ENCODE measurements at regions not wholly inside any gene's neighbourhood (a gene's known extent, or its start where the extent isn't known, plus 50 kb on each side); places are given as distances from the start of the nearest gene placed in this dataset.

GRCh38 chr13:50693727-50694126, 149.8 kb downstream of the DLEU7 start:
- ChIA-PET CTCF (interaction anchor here (1.1 to 1.8 kb wide), 3 partner anchors 16 to 26 kb away, joined by 3 to 9 read pairs (median 4); no protein-coding TSS in a partner anchor), POLR2A (no interaction called here)
- Histone ChIP-seq H3K27me3 (ENCODE audit: control insufficient read depth, insufficient read depth, low read length) (no peaks in the 10 kb centered on the region), H3K36me3 (ENCODE audit: control insufficient read depth, insufficient read depth, low read length) (no peaks in the 10 kb centered on the region), H3K4me3 (ENCODE audit: low read depth, low read length) (no peak overlapping the region)
- TF ChIP-seq, protein P1, sequence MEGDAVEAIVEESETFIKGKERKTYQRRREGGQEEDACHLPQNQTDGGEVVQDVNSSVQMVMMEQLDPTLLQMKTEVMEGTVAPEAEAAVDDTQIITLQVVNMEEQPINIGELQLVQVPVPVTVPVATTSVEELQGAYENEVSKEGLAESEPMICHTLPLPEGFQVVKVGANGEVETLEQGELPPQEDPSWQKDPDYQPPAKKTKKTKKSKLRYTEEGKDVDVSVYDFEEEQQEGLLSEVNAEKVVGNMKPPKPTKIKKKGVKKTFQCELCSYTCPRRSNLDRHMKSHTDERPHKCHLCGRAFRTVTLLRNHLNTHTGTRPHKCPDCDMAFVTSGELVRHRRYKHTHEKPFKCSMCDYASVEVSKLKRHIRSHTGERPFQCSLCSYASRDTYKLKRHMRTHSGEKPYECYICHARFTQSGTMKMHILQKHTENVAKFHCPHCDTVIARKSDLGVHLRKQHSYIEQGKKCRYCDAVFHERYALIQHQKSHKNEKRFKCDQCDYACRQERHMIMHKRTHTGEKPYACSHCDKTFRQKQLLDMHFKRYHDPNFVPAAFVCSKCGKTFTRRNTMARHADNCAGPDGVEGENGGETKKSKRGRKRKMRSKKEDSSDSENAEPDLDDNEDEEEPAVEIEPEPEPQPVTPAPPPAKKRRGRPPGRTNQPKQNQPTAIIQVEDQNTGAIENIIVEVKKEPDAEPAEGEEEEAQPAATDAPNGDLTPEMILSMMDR (IDR thresholded peaks at IDR 0.05; ENCODE audit: insufficient read depth, low read depth, low read length) = no peak
- DNase-seq (ENCODE audit: low read depth) = no peak

DNA sequence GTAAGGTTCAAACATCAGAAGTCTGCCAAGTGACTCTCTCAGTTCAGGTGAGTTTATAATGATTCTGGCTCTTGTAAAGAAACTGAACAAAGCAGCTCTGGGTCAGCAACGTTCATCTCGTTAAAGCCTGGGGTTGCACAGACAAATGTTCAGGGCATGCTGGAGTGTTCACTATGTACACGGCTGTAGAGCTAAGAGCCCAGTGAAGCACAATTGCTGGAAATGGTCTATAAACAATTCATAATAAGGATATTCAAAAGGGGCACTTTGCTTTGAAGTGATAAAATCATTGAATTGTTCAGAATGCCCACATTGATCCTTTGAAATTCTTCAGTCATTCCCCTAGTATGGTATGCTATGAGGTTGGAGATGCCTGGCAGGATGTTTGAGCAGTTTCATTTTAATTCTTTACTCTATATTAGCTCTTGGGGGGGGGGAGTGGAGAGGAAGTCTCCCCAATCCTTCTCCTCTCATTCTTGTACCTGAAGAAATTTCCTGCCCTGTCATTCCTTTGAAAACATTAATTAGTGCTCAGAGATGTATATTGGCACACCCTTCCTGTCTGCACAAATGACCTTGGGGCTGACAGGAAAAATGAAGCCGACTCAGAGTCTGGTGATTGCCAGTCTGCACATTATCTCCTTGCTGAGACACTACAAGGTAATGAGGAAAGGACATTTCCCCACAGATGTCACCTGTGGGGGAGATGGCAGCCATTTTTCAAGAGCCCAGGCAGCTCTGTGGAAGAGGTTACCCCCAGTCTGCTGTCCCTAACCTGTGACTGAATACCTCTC, 145.5 kb downstream of the DLEU7 start:
- no peak overlapping the region for H3K4me3 ChIP-seq (ENCODE audit: low read depth, low read length)
- H3K27me3 ChIP-seq (ENCODE audit: control insufficient read depth, insufficient read depth, low read length) = no peaks in the 10 kb centered on the region
- no peaks in the 10 kb centered on the region for H3K36me3 ChIP-seq (ENCODE audit: control insufficient read depth, insufficient read depth, low read length)
- POLR2A ChIA-PET = no interaction called here
- TF ChIP-seq, protein P1 (IDR thresholded peaks at IDR 0.05; ENCODE audit: insufficient read depth, low read depth, low read length) = no peak
- CTCF ChIA-PET = no interaction called here
- no peak for DNase-seq (ENCODE audit: low read depth)

DNA sequence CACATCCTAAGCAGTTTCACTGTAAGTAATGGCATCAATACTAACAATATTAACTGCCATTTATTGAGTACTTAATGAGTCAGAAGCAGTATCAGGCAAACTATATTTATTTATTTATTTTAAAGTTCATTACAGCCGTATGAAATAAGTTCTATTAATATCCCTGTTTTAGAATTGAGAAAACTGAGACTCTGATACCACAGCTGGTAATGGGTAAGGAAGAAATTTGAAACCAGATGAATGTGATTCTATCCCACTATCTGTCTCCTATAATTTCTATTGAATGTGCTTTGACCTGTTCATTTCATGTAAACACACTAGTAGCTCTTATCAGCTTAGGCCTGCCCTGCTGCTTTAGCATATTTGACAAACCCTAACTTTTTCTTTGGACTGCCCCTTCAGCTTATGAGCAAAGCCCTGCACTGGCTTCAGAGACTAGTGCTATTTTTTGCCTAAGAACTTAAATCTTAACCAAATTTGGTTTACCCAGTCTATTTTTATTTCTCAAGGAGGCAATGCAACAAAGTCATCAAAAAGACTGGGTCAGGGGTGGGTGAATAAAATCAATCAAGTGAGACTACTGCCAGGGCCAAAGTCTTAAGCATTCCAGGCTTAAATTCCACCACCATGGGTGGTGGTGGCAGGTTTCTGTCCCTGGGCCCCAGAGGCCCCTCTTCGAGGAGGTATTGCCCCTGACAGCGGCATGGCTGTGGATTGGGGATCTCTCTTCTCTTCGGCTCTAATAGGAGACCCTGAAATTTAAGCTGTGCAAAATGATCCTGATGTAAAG, 143.4 kb downstream of the DLEU7 start:
- H3K27me3 ChIP-seq (ENCODE audit: control insufficient read depth, insufficient read depth, low read length) = no peaks in the 10 kb centered on the region
- H3K4me3 ChIP-seq (ENCODE audit: low read depth, low read length) = no peak overlapping the region
- H3K36me3 ChIP-seq (ENCODE audit: control insufficient read depth, insufficient read depth, low read length) = no peaks in the 10 kb centered on the region
- CTCF ChIA-PET = no interaction called here
- POLR2A ChIA-PET = no interaction called here
- TF ChIP-seq, protein P1 (IDR thresholded peaks at IDR 0.05; ENCODE audit: insufficient read depth, low read depth, low read length) = no peak
- no peak for DNase-seq (ENCODE audit: low read depth)

DNA sequence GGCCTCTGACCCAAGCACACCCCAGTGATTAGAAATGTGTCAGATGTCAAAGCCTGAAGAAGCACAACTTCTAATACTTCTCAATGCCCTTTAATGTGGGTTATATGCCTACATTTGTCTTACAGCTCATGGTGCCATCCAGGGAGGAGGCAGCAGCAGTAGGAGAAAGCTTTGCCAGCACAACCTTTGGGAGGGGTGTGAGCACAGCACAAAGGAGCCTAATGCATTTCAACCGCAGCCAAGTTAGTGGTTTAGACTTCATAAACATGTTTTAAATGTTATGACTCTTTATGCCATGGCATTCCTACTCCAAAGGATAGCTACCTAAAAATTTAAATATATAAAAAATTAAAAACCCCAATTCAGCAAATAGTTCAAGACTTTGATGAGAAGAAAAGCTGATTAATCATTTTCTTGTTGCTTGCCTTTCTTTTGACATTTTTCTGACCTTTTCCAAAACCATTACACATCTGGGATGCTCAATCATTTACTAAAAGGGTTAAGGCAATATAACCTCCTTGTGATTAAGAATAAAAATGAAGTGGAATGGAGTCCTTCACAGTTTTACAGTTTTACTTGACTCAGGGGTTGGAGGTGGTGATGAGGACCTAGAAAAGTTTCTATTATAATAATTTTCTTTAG, 142.7 kb downstream of the DLEU7 start:
- ChIA-PET CTCF (no interaction called here), POLR2A (no interaction called here)
- DNase-seq (ENCODE audit: low read depth) = no peak

More for the DNA sequence above, 142.7 kb downstream of the DLEU7 start:
- TF ChIP-seq, protein P1 (IDR thresholded peaks at IDR 0.05; ENCODE audit: insufficient read depth, low read depth, low read length) = no peak
- H3K27me3 ChIP-seq (ENCODE audit: control insufficient read depth, insufficient read depth, low read length) = no peaks in the 10 kb centered on the region
- no peak overlapping the region for H3K4me3 ChIP-seq (ENCODE audit: low read depth, low read length)
- no peaks in the 10 kb centered on the region for H3K36me3 ChIP-seq (ENCODE audit: control insufficient read depth, insufficient read depth, low read length)

All from BJ (cell line).